ENCODE measurements at regions not wholly inside any gene's neighbourhood (a gene's known extent, or its start where the extent isn't known, plus 50 kb on each side); places are given as distances from the start of the nearest gene placed in this dataset.

GRCh38 chr5:73375191-73375545, 73.4 kb downstream of the FOXD1 start:
- Mint-ChIP-seq H3K36me3 (ENCODE audit: low read depth, unreplicated experiment) (no peaks in the 10 kb centered on the region), H3K9me3 (ENCODE audit: unreplicated experiment) (no peaks in the 10 kb centered on the region), H3K4me3 (ENCODE audit: unreplicated experiment) (no peak overlapping the region), H3K27me3 (ENCODE audit: unreplicated experiment) (peaks cover 2% of the 10 kb centered on the region), H3K27ac (ENCODE audit: unreplicated experiment) (no peak overlapping the region), H3K4me1 (ENCODE audit: unreplicated experiment) (no peaks in the 10 kb centered on the region)
- DNase-seq (ENCODE audit: low spot score): no peak
- TF ChIP-seq CTCF (IDR thresholded peaks at IDR 0.05; ENCODE audit: unreplicated experiment): no peak

- H3K4me3 Mint-ChIP-seq (ENCODE audit: unreplicated experiment): no peak overlapping the region
- peaks cover 2% of the 10 kb centered on the region for H3K27me3 Mint-ChIP-seq (ENCODE audit: unreplicated experiment)
- no peak for DNase-seq (ENCODE audit: low spot score)
- H3K9me3 Mint-ChIP-seq (ENCODE audit: unreplicated experiment): no peaks in the 10 kb centered on the region
- H3K36me3 Mint-ChIP-seq (ENCODE audit: low read depth, unreplicated experiment): no peaks in the 10 kb centered on the region
- no peaks in the 10 kb centered on the region for H3K4me1 Mint-ChIP-seq (ENCODE audit: unreplicated experiment)
- H3K27ac Mint-ChIP-seq (ENCODE audit: unreplicated experiment): no peak overlapping the region
- TF ChIP-seq CTCF (IDR thresholded peaks at IDR 0.05; ENCODE audit: unreplicated experiment): no peak
Measured at GRCh38 chr5:73374520-73375190, 73.9 kb downstream of the FOXD1 start.

GRCh38 chr5:73373814-73374510, 74.6 kb downstream of the FOXD1 start:
- no peak overlapping the region for H3K27ac Mint-ChIP-seq (ENCODE audit: unreplicated experiment)
- H3K36me3 Mint-ChIP-seq (ENCODE audit: low read depth, unreplicated experiment): no peaks in the 10 kb centered on the region

GRCh38 chr5:73370640-73371583, 77.7 kb downstream of the FOXD1 start:
- Mint-ChIP-seq H3K36me3 (ENCODE audit: low read depth, unreplicated experiment) (no peaks in the 10 kb centered on the region), H3K4me3 (ENCODE audit: unreplicated experiment) (no peak overlapping the region), H3K27me3 (ENCODE audit: unreplicated experiment) (peaks cover 2% of the 10 kb centered on the region), H3K4me1 (ENCODE audit: unreplicated experiment) (no peaks in the 10 kb centered on the region), H3K9me3 (ENCODE audit: unreplicated experiment) (no peaks in the 10 kb centered on the region), H3K27ac (ENCODE audit: unreplicated experiment) (no peak overlapping the region)
- no peak for TF ChIP-seq CTCF (IDR thresholded peaks at IDR 0.05; ENCODE audit: unreplicated experiment)
- no peak for DNase-seq (ENCODE audit: low spot score)

More at GRCh38 chr5:73373814-73374510, 74.6 kb downstream of the FOXD1 start:
- TF ChIP-seq CTCF (IDR thresholded peaks at IDR 0.05; ENCODE audit: unreplicated experiment): no peak
- no peak for DNase-seq (ENCODE audit: low spot score)
- H3K27me3 Mint-ChIP-seq (ENCODE audit: unreplicated experiment): peaks cover 2% of the 10 kb centered on the region
- H3K4me3 Mint-ChIP-seq (ENCODE audit: unreplicated experiment): no peak overlapping the region
- no peaks in the 10 kb centered on the region for H3K4me1 Mint-ChIP-seq (ENCODE audit: unreplicated experiment)
- no peaks in the 10 kb centered on the region for H3K9me3 Mint-ChIP-seq (ENCODE audit: unreplicated experiment)

Measured in endothelial cell (in vitro differentiated cells).